ENCODE measurements at regions not wholly inside any gene's neighbourhood (a gene's known extent, or its start where the extent isn't known, plus 50 kb on each side); places are given as distances from the start of the nearest gene placed in this dataset.

DNA sequence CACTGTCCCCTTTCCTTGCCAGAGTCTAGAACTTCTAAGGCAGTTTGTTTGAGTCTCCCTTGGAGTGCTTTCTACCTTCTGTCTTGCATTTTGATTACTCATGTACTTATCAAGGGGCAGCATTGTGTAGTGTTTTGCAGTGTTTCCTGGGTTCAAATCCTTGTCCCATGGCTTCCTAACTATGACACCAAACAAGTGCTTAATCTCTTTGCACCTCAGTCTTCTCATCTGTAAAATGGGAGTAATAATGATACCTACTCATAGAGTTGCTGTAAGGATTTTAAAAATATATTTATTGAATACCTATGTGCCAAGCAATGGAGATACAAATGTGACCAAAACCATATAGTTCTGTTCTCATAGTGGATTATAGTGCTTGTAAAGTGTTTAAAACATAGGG, 105.5 kb upstream of the PKDCC start:
- no peak overlapping the region for H3K9ac ChIP-seq (ENCODE audit: insufficient read length, low read depth)
- peaks cover 12% of the 10 kb centered on the region for H3K4me1 ChIP-seq (ENCODE audit: insufficient read depth, insufficient read length)
- no peaks in the 10 kb centered on the region for H3K36me3 ChIP-seq (ENCODE audit: insufficient read depth, insufficient read length, low read length)
- no peak for TF ChIP-seq YY1 (IDR thresholded peaks at IDR 0.05; ENCODE audit: insufficient read depth, insufficient read length)
- no peak for TF ChIP-seq ZNF274 (IDR thresholded peaks at IDR 0.05; ENCODE audit: low read depth, low read length)
- TF ChIP-seq SUZ12 (IDR thresholded peaks at IDR 0.05; ENCODE audit: extremely low read depth, insufficient read depth, insufficient read length) = no peak
- peaks cover 7% of the 10 kb centered on the region; the same call in 1 of the 2 replicates for H3K9me3 ChIP-seq (ENCODE audit: insufficient read depth, low read length)
- no peak overlapping the region for H3K4me3 ChIP-seq (ENCODE audit: insufficient read length, low read depth)
- DNase-seq (ENCODE audit: low read depth, low spot score) = no peak
- H3K27me3 ChIP-seq (ENCODE audit: insufficient read depth, insufficient read length) = no peaks in the 10 kb centered on the region

DNA sequence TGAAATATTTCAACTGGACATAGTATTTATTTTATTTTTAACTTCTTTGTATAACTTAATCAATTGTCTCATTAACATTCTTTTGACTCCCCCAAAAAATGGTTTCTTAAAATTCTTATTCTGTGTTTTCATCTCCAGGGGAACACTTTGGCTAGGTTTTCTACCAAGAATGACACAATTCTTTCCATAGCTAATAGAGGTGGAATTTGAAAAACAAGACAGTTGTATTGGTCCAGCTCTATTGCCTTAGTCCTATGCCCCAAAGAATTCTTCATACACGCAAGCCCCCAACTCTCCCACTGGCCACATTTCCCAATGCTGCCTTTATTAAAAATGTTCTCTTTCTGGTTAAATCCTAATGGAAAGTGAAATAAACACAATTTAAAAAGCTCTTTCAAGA, 104.7 kb upstream of the PKDCC start:
- H3K9me3 ChIP-seq (ENCODE audit: insufficient read depth, low read length) = peaks cover 7% of the 10 kb centered on the region; the same call in 1 of the 2 replicates
- no peak overlapping the region for H3K9ac ChIP-seq (ENCODE audit: insufficient read length, low read depth)
- peaks cover 15% of the 10 kb centered on the region for H3K4me1 ChIP-seq (ENCODE audit: insufficient read depth, insufficient read length)
- TF ChIP-seq YY1 (IDR thresholded peaks at IDR 0.05; ENCODE audit: insufficient read depth, insufficient read length) (no peak), SUZ12 (IDR thresholded peaks at IDR 0.05; ENCODE audit: extremely low read depth, insufficient read depth, insufficient read length) (no peak), ZNF274 (IDR thresholded peaks at IDR 0.05; ENCODE audit: low read depth, low read length) (no peak)
- no peak overlapping the region for H3K4me3 ChIP-seq (ENCODE audit: insufficient read length, low read depth)
- no peak for DNase-seq (ENCODE audit: low read depth, low spot score)
- H3K27me3 ChIP-seq (ENCODE audit: insufficient read depth, insufficient read length) = no peaks in the 10 kb centered on the region
- no peaks in the 10 kb centered on the region for H3K36me3 ChIP-seq (ENCODE audit: insufficient read depth, insufficient read length, low read length)

DNA sequence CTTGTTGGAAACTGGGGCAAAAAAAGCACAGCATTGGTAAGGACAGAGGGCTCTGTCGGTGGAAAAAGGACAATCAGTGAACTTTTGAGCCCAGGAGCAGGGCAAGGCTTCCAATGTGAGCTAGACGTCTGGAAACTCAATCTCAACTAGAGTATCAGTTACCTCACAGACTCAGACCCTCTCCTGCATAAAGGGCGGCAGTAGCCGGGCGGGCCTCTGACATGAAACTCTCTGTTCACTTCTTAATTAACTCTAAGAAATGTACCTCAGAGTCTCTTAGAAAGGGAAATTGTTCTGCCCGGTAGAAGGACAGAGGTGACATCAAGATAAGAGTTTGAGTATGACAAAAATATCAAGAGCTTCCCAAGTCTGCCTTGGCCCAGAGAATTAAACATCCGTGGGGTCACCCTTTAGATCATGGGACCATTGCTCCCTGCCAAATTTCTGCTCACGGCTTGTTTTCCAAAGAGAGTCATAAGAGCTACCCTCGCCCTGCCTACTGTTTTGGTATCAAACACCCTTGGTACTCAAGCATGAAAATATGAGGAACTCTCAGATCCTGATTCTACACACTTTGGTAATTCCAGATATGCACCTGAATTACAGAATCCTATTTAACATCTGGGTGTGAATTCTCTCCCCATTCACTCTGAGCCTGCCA, 103.5 kb upstream of the PKDCC start:
- Histone ChIP-seq H3K27me3 (ENCODE audit: insufficient read depth, insufficient read length) (no peaks in the 10 kb centered on the region), H3K9me3 (ENCODE audit: insufficient read depth, low read length) (peaks cover 7% of the 10 kb centered on the region; the same call in 1 of the 2 replicates), H3K4me1 (ENCODE audit: insufficient read depth, insufficient read length) (peaks cover 11% of the 10 kb centered on the region), H3K9ac (ENCODE audit: insufficient read length, low read depth) (no peak overlapping the region), H3K36me3 (ENCODE audit: insufficient read depth, insufficient read length, low read length) (no peaks in the 10 kb centered on the region), H3K4me3 (ENCODE audit: insufficient read length, low read depth) (no peak overlapping the region)
- TF ChIP-seq SUZ12 (IDR thresholded peaks at IDR 0.05; ENCODE audit: extremely low read depth, insufficient read depth, insufficient read length) = no peak
- no peak for TF ChIP-seq YY1 (IDR thresholded peaks at IDR 0.05; ENCODE audit: insufficient read depth, insufficient read length)
- no peak for TF ChIP-seq ZNF274 (IDR thresholded peaks at IDR 0.05; ENCODE audit: low read depth, low read length)
- DNase-seq (ENCODE audit: low read depth, low spot score) = no peak

DNA sequence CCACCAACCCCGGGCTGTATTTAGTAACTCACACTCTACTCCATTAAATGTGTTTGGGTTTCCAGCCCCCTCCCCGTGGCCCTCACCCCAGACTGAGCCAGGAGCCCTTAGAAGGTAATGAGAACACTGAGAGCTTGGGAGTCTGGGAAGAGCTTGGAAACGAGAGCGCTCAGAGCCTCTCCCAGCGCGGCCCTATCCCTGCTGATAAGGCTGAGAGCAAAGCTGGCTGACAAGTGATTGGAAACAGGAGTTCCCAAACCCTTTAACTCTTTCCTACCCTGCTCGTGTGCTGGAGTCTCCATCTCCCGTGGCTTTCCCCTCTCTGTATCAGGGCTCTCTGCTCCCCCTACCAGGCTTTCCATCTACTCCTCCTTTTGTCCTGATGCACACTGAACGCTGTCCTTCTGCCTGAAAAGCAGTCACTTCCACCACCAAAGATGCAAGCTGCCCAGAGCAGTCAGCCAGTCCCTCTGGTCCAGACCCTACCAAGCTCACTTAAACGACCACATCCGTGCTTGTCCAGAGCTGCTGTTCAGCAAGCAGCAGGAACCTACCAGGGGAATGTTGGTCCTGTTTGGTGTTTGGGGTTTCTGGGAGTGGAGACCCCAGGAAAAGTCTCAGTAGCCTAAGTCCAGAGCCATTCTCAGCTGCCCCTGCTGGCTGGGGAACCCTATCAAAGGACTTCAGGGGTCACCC, 100.0 kb upstream of the PKDCC start:
- Histone ChIP-seq H3K4me3 (ENCODE audit: insufficient read length, low read depth) (no peak overlapping the region), H3K9ac (ENCODE audit: insufficient read length, low read depth) (peak overlapping the region; percentile 72), H3K9me3 (ENCODE audit: insufficient read depth, low read length) (peaks cover 7% of the 10 kb centered on the region; the same call in 1 of the 2 replicates), H3K27me3 (ENCODE audit: insufficient read depth, insufficient read length) (no peaks in the 10 kb centered on the region), H3K4me1 (ENCODE audit: insufficient read depth, insufficient read length) (peaks cover 5% of the 10 kb centered on the region), H3K36me3 (ENCODE audit: insufficient read depth, insufficient read length, low read length) (no peaks in the 10 kb centered on the region)
- no peak for TF ChIP-seq YY1 (IDR thresholded peaks at IDR 0.05; ENCODE audit: insufficient read depth, insufficient read length)
- TF ChIP-seq ZNF274 (IDR thresholded peaks at IDR 0.05; ENCODE audit: low read depth, low read length) = no peak
- no peak for TF ChIP-seq SUZ12 (IDR thresholded peaks at IDR 0.05; ENCODE audit: extremely low read depth, insufficient read depth, insufficient read length)
- no peak for DNase-seq (ENCODE audit: low read depth, low spot score)

DNA sequence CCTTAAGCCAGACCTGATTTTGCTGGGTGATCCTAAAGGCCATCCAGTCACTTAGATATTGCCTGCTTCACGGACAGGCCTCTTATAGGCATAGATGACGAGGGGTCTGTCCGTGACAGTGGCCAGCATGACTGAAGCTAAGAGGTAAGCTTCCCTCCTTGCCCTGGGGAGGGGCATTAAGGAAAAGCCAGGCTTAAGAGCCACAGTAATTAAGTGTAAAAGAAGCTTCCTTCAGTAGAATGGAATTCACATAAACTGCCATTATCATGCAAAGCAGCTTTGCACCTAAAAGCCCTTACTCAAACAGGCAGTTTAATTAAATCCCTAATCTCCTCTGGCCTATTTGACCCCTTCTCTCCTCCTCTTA, 99.4 kb upstream of the PKDCC start:
- Histone ChIP-seq H3K27me3 (ENCODE audit: insufficient read depth, insufficient read length) (no peaks in the 10 kb centered on the region), H3K4me3 (ENCODE audit: insufficient read length, low read depth) (no peak overlapping the region)

DNA sequence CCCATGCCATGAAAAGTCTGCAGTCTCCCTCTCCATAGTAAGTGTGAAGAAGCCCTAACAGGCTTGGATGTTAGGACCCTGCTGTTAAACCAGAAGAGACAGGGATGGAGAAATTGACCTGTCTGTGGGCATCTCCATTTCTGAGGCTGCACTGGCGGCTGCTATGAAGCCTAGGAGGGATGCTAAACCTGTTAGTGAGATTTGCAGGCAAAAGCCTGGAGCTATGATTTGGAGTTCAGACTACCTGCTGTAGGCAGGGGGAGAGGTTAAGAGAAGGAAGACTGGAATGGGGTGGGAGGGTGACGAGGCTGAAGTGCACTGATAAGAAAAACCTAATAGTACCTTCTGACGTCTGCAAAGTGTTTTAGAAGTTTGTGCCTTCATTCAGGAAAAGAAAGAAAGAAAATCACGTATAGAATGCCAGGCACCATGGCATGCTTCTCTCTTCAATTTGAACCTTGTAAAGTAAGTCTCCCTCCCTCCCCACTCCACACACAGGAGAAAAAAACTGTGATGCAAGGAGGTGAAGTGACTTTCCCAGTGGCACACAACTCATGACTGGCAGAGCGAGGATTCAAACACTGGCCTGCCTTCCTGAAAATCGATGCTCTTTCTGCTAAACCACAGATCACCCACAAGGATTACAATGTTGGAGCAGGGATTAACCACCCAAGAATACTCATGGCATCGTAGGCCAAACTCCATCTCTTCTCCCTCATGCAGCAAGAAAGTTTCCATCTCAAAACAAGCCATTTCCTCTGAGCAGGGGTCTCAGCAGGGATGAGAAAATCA, 98.5 kb upstream of the PKDCC start:
- no peak overlapping the region for H3K4me3 ChIP-seq (ENCODE audit: insufficient read length, low read depth)
- TF ChIP-seq ZNF274 (IDR thresholded peaks at IDR 0.05; ENCODE audit: low read depth, low read length) (no peak), SUZ12 (IDR thresholded peaks at IDR 0.05; ENCODE audit: extremely low read depth, insufficient read depth, insufficient read length) (no peak), YY1 (IDR thresholded peaks at IDR 0.05; ENCODE audit: insufficient read depth, insufficient read length) (no peak)
- H3K27me3 ChIP-seq (ENCODE audit: insufficient read depth, insufficient read length) = no peaks in the 10 kb centered on the region
- peaks cover 7% of the 10 kb centered on the region; the same call in 1 of the 2 replicates for H3K9me3 ChIP-seq (ENCODE audit: insufficient read depth, low read length)
- DNase-seq (ENCODE audit: low read depth, low spot score) = no peak
- H3K9ac ChIP-seq (ENCODE audit: insufficient read length, low read depth) = no peak overlapping the region
- H3K4me1 ChIP-seq (ENCODE audit: insufficient read depth, insufficient read length) = peaks cover 5% of the 10 kb centered on the region
- no peaks in the 10 kb centered on the region for H3K36me3 ChIP-seq (ENCODE audit: insufficient read depth, insufficient read length, low read length)

More for the DNA sequence above, 99.4 kb upstream of the PKDCC start:
- peaks cover 5% of the 10 kb centered on the region for H3K4me1 ChIP-seq (ENCODE audit: insufficient read depth, insufficient read length)
- H3K9ac ChIP-seq (ENCODE audit: insufficient read length, low read depth) = peak overlapping the region; percentile 72
- peaks cover 7% of the 10 kb centered on the region; the same call in 1 of the 2 replicates for H3K9me3 ChIP-seq (ENCODE audit: insufficient read depth, low read length)
- no peak for TF ChIP-seq ZNF274 (IDR thresholded peaks at IDR 0.05; ENCODE audit: low read depth, low read length)
- no peak for TF ChIP-seq SUZ12 (IDR thresholded peaks at IDR 0.05; ENCODE audit: extremely low read depth, insufficient read depth, insufficient read length)
- DNase-seq (ENCODE audit: low read depth, low spot score) = peak; percentile 86
- H3K36me3 ChIP-seq (ENCODE audit: insufficient read depth, insufficient read length, low read length) = no peaks in the 10 kb centered on the region

Measured in NT2/D1 (cell line).